ENCODE measurements at regions not wholly inside any gene's neighbourhood (a gene's known extent, or its start where the extent isn't known, plus 50 kb on each side); places are given as distances from the start of the nearest gene placed in this dataset.
"Not testable (repeated sequence)": the region's sequence is repeated elsewhere in the genome, so short reads cannot be mapped to it uniquely, and the experiment has no call there.

DNA sequence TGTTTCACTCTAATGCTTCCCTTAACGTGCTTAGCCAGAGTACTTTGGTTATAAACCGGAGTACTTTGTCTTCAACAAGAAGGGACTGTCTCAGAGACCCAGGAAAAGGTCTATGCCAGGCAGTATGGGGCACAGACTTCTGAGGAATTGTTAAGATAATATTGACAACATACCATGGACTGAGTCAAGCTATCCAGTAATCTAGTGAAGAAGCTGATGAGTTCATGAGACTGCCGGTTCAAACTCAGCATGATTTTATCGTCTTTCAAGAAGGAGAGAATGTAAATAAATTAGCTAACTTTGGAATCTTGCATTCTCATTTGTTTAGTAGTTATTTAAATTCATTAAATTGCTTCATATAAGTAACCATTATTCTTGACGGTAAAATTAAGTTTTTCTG, 546.1 kb downstream of the PPP4R3C start:
- Mint-ChIP-seq H3K27me3 (ENCODE audit: low read depth) (no peaks in the 10 kb centered on the region), H3K4me1 (ENCODE audit: low read depth) (no peaks in the 10 kb centered on the region)
- ATAC-seq (replicated peaks in 1 of 2), result no peak

DNA sequence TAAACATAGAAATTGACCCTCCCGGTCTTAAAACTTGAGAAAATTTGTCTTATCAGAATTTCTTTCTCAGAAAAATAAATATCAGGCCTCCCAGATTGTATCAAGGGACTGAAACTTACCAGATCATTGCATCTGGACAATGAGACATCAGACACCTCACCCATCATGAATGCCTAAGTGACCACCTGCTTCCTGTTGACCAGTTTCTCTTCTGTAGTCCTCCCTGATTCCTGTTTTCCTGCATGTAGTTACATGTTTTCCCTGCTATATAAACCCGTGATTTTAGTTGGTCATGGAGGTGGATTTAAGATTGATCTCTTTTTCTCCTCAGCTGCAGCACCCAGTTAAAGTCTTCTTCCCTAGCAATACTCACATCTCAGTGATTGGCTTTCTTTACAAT, 548.1 kb downstream of the PPP4R3C start:
- peaks cover 0 to 2% of the 10 kb centered on the region in 2 donors for H3K9me3 Mint-ChIP-seq
- DNase-seq (no peak), ATAC-seq (replicated peaks in 1 of 2) (no peak)
- no peaks in the 10 kb centered on the region for H3K4me1 Mint-ChIP-seq (ENCODE audit: low read depth)
- no peak overlapping the region for H3K4me3 Mint-ChIP-seq
- H3K27me3 Mint-ChIP-seq (ENCODE audit: low read depth), result no peaks in the 10 kb centered on the region
- no peak overlapping the region for H3K27ac Mint-ChIP-seq
- no peaks in the 10 kb centered on the region for H3K36me3 Mint-ChIP-seq (ENCODE audit: insufficient read depth in 2 of 2)

More for the DNA sequence above, 546.1 kb downstream of the PPP4R3C start:
- H3K4me3 Mint-ChIP-seq, result no peak overlapping the region
- DNase-seq, result no peak
- H3K36me3 Mint-ChIP-seq (ENCODE audit: insufficient read depth in 2 of 2), result no peaks in the 10 kb centered on the region
- no peaks in the 10 kb centered on the region for H3K9me3 Mint-ChIP-seq
- no peak overlapping the region for H3K27ac Mint-ChIP-seq

- no peaks in the 10 kb centered on the region for H3K4me1 Mint-ChIP-seq (ENCODE audit: low read depth)
- no peak for DNase-seq
Measured at GRCh38 chrX:26914232-26914631, 548.9 kb downstream of the PPP4R3C start.

GRCh38 chrX:26911785-26912184, 551.4 kb downstream of the PPP4R3C start:
- not testable (repeated sequence) for H3K4me3 Mint-ChIP-seq; H3K4me1 Mint-ChIP-seq (ENCODE audit: low read depth); H3K27me3 Mint-ChIP-seq (ENCODE audit: low read depth); H3K27ac Mint-ChIP-seq; DNase-seq; ATAC-seq (replicated peaks in 1 of 2); H3K36me3 Mint-ChIP-seq (ENCODE audit: insufficient read depth in 2 of 2); H3K9me3 Mint-ChIP-seq

More at GRCh38 chrX:26914232-26914631, 548.9 kb downstream of the PPP4R3C start:
- no peak for ATAC-seq (replicated peaks in 1 of 2)
- no peak overlapping the region for H3K4me3 Mint-ChIP-seq
- H3K9me3 Mint-ChIP-seq, result peaks cover 0 to 2% of the 10 kb centered on the region in 2 donors
- no peaks in the 10 kb centered on the region for H3K36me3 Mint-ChIP-seq (ENCODE audit: insufficient read depth in 2 of 2)
- H3K27ac Mint-ChIP-seq, result no peak overlapping the region
- H3K27me3 Mint-ChIP-seq (ENCODE audit: low read depth), result no peaks in the 10 kb centered on the region

DNA sequence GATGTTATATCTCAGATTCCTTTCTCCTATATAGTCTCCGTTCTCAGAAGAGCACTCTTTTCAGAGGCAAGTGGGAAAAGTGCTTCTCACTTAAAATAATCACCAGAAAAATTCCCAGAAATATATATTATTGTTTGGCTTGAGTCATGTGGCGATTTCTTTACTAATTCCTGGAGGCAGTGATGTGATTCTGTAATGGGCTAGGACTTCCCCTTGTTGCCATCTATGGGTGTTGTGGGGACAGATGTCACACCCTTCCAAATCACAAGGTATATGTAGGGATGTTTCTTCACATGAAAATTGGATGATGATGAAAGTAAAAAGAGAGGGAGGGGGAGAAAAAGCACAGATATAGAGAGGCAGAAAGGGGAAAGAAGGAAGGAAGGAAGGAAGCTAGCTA, 553.4 kb downstream of the PPP4R3C start:
- H3K27ac Mint-ChIP-seq, result no peak overlapping the region
- H3K27me3 Mint-ChIP-seq (ENCODE audit: low read depth), result no peaks in the 10 kb centered on the region
- no peaks in the 10 kb centered on the region for H3K36me3 Mint-ChIP-seq (ENCODE audit: insufficient read depth in 2 of 2)
- H3K4me3 Mint-ChIP-seq, result no peak overlapping the region
- H3K9me3 Mint-ChIP-seq, result peaks cover 3 to 4% of the 10 kb centered on the region in 2 donors
- DNase-seq (no peak), ATAC-seq (replicated peaks in 1 of 2) (no peak)
- H3K4me1 Mint-ChIP-seq (ENCODE audit: low read depth), result no peaks in the 10 kb centered on the region

DNA sequence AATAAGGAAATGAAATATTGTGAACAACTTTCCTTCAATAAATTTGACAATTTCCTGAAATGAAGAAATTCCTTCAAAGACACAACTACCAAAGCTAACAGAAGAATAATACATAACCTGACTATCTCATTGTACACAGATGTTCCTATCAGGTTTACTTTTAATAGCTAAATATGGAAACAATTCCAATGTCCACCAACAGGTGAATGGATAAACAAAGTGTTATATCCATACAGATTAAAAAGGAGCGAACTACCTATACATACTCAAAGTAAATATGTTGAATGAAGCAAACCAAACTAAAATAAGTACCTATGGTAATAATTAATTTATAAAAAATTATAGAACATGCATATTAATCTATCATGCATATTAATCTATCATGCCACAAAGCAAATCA, 554.9 kb downstream of the PPP4R3C start:
- H3K9me3 Mint-ChIP-seq, result peaks cover 3 to 4% of the 10 kb centered on the region in 2 donors
- no peak for ATAC-seq (replicated peaks in 1 of 2)
- no peaks in the 10 kb centered on the region for H3K36me3 Mint-ChIP-seq (ENCODE audit: insufficient read depth in 2 of 2)
- no peak for DNase-seq
- no peaks in the 10 kb centered on the region for H3K27me3 Mint-ChIP-seq (ENCODE audit: low read depth)
- H3K27ac Mint-ChIP-seq, result no peak overlapping the region
- no peaks in the 10 kb centered on the region for H3K4me1 Mint-ChIP-seq (ENCODE audit: low read depth)
- H3K4me3 Mint-ChIP-seq, result no peak overlapping the region

DNA sequence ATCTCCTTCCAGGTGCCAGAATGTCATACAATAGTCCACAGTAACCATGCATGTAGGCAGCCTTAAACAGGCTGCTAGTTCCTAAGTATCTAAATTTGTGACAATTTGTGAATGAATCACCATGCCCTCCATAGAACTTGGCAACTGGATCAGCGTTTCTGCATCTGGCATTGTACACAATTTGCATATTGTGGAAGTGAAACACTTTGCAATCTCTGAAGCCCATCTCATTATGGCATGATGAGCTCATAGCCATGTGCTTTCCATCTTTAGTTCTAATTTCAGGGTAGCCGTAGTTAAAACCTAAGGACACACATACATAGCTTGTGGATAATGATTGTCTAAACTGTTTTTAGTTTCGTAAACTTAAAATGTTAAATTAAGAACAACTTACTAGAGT, 573.6 kb downstream of the PPP4R3C start:
- Mint-ChIP-seq H3K36me3 (ENCODE audit: insufficient read depth in 2 of 2) (no peaks in the 10 kb centered on the region), H3K4me1 (ENCODE audit: low read depth) (no peaks in the 10 kb centered on the region), H3K27ac (no peak overlapping the region), H3K27me3 (ENCODE audit: low read depth) (no peaks in the 10 kb centered on the region), H3K4me3 (no peak overlapping the region), H3K9me3 (peaks cover 2 to 3% of the 10 kb centered on the region in 2 donors)
- no peak for DNase-seq
- ATAC-seq (replicated peaks in 1 of 2), result no peak

- DNase-seq, result no peak
- Mint-ChIP-seq H3K36me3 (ENCODE audit: insufficient read depth in 2 of 2) (no peaks in the 10 kb centered on the region), H3K9me3 (peaks cover 0 to 1% of the 10 kb centered on the region in 2 donors), H3K4me3 (no peak overlapping the region), H3K27ac (no peak overlapping the region), H3K4me1 (ENCODE audit: low read depth) (no peaks in the 10 kb centered on the region), H3K27me3 (ENCODE audit: low read depth) (no peaks in the 10 kb centered on the region)
- ATAC-seq (replicated peaks in 1 of 2), result no peak
Measured at GRCh38 chrX:26873736-26874135, 589.4 kb downstream of the PPP4R3C start.

GRCh38 chrX:26871967-26872366, 591.2 kb downstream of the PPP4R3C start:
- ATAC-seq (replicated peaks in 1 of 2) (no peak), DNase-seq (no peak)
- Mint-ChIP-seq H3K9me3 (peaks cover 0 to 1% of the 10 kb centered on the region in 2 donors), H3K27me3 (ENCODE audit: low read depth) (no peaks in the 10 kb centered on the region), H3K36me3 (ENCODE audit: insufficient read depth in 2 of 2) (no peaks in the 10 kb centered on the region), H3K4me3 (no peak overlapping the region), H3K4me1 (ENCODE audit: low read depth) (no peaks in the 10 kb centered on the region), H3K27ac (no peak overlapping the region)

DNA sequence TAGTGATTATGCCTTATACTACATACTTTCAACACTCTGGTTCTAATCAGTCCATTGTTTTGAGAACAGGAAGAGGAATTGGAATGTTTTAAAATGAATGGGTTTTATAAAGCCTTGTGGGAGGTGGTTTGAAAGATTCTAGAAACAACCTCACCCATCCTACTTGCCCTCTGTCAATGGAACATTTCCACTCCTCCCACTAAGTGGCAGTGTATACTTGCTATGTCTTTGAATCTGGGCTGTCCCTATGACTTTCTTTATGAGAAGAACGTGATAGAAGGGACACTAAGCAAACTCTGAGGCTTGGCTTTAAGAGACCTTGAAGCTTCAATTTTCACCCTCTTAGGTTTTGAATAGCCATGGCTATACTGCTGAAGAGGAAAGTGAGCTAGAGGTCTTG, 611.2 kb downstream of the PPP4R3C start:
- no peak overlapping the region for H3K27ac Mint-ChIP-seq
- no peak for ATAC-seq (replicated peaks in 1 of 2)

DNA sequence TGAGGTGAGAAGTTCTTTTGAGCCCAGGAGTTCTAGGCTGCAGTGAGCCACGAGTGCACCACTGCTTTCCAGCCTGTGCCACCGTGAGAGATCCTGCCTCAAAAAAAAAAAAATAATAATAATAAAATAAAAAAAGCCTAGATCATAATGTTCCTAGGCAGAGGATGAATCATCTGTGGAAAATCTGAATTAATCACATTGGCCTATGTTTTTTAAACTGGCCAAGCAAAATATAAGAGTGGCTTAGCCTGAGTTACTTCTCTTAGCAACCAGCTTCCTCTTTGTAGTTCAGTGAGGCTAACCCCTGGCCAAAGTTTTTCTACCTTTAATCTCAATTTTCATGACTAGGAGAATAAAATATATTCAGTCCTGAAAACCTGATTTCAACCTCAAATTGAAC, 614.6 kb downstream of the PPP4R3C start:
- no peaks in the 10 kb centered on the region for H3K27me3 Mint-ChIP-seq (ENCODE audit: low read depth)
- peaks cover 2 to 4% of the 10 kb centered on the region in 2 donors for H3K9me3 Mint-ChIP-seq
- H3K27ac Mint-ChIP-seq, result no peak overlapping the region
- H3K36me3 Mint-ChIP-seq (ENCODE audit: insufficient read depth in 2 of 2), result no peaks in the 10 kb centered on the region
- DNase-seq, result no peak
- H3K4me1 Mint-ChIP-seq (ENCODE audit: low read depth), result no peaks in the 10 kb centered on the region
- no peak overlapping the region for H3K4me3 Mint-ChIP-seq
- no peak for ATAC-seq (replicated peaks in 1 of 2)

More for the DNA sequence above, 611.2 kb downstream of the PPP4R3C start:
- H3K4me3 Mint-ChIP-seq, result no peak overlapping the region
- no peak for DNase-seq
- H3K27me3 Mint-ChIP-seq (ENCODE audit: low read depth), result no peaks in the 10 kb centered on the region
- H3K36me3 Mint-ChIP-seq (ENCODE audit: insufficient read depth in 2 of 2), result no peaks in the 10 kb centered on the region
- H3K4me1 Mint-ChIP-seq (ENCODE audit: low read depth), result no peaks in the 10 kb centered on the region
- H3K9me3 Mint-ChIP-seq, result peaks cover 2 to 4% of the 10 kb centered on the region in 2 donors

GRCh38 chrX:26845056-26845455, 618.1 kb downstream of the PPP4R3C start:
- Mint-ChIP-seq H3K36me3 (ENCODE audit: insufficient read depth in 2 of 2) (no peaks in the 10 kb centered on the region), H3K4me3 (no peak overlapping the region), H3K27me3 (ENCODE audit: low read depth) (no peaks in the 10 kb centered on the region), H3K9me3 (peaks cover 2 to 4% of the 10 kb centered on the region in 2 donors), H3K27ac (no peak overlapping the region), H3K4me1 (ENCODE audit: low read depth) (no peaks in the 10 kb centered on the region)
- ATAC-seq (replicated peaks in 1 of 2) (no peak), DNase-seq (no peak)

DNA sequence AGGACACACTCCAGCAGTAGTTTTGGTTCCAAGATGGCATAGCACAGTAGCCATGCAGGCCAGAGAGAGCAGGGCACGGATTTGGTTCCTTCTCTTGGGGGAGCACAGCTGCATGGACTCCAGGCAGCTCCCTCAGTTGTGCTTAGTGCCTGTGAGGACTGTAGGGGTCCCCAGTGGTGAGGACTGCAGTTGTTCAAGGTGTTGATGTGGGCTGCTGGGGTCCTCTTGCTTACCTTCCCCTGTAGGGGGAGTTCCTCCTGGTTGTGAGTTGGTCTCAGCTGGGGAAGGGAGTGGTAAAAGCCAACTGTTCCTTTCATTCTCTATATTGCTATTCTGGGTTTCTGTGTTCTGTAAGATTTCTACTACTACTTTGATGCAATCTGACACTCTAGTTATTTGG, 606.5 kb downstream of the MAGEB5 start:
- ATAC-seq (replicated peaks in 1 of 2) (no peak), DNase-seq (no peak)
- peaks cover 6 to 9% of the 10 kb centered on the region in 2 donors for H3K9me3 Mint-ChIP-seq
- H3K4me3 Mint-ChIP-seq, result no peak overlapping the region
- no peaks in the 10 kb centered on the region for H3K27me3 Mint-ChIP-seq (ENCODE audit: low read depth)
- H3K36me3 Mint-ChIP-seq (ENCODE audit: insufficient read depth in 2 of 2), result no peaks in the 10 kb centered on the region
- no peaks in the 10 kb centered on the region for H3K4me1 Mint-ChIP-seq (ENCODE audit: low read depth)
- H3K27ac Mint-ChIP-seq, result no peak overlapping the region

- DNase-seq, result no peak
- no peak overlapping the region for H3K27ac Mint-ChIP-seq
- no peak overlapping the region for H3K4me3 Mint-ChIP-seq
- H3K36me3 Mint-ChIP-seq (ENCODE audit: insufficient read depth in 2 of 2), result no peaks in the 10 kb centered on the region
- H3K9me3 Mint-ChIP-seq, result peaks cover 0 to 1% of the 10 kb centered on the region in 2 donors
- H3K27me3 Mint-ChIP-seq (ENCODE audit: low read depth), result no peaks in the 10 kb centered on the region
- ATAC-seq (replicated peaks in 1 of 2), result no peak
- H3K4me1 Mint-ChIP-seq (ENCODE audit: low read depth), result no peaks in the 10 kb centered on the region
Measured at GRCh38 chrX:26789751-26790150, 573.8 kb downstream of the MAGEB5 start.
